ENCODE measurements at regions not wholly inside any gene's neighbourhood (a gene's known extent, or its start where the extent isn't known, plus 50 kb on each side); places are given as distances from the start of the nearest gene placed in this dataset.

DNA sequence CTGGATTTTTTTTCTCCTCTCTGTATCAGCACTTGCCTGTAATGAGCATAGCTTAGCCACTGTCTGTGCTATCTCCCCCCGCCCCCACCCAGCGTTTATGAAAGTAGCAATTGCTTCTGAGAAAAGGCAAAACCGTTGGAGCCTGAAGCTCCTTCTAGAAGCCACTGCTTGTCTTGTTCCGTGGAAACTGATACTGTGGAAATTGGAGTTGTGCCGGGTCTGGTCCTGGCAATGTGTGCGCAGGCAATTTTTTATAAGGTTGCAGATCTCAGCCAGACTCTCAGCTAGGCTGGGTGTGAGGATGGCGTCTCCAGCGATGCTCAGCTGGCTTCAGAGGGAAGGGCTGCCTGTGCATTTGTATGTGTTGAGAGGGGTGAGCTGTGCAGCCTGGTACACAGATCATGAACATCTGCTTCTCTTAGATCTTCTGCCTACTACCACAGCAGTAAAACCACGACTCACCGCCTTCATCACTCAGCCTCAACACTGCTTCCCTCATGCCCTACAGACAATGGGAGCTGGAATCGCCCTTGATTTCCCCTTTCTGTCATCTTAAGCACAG, 72.4 kb upstream of the GTSF1L start:
- peak; percentile 18 for DNase-seq

DNA sequence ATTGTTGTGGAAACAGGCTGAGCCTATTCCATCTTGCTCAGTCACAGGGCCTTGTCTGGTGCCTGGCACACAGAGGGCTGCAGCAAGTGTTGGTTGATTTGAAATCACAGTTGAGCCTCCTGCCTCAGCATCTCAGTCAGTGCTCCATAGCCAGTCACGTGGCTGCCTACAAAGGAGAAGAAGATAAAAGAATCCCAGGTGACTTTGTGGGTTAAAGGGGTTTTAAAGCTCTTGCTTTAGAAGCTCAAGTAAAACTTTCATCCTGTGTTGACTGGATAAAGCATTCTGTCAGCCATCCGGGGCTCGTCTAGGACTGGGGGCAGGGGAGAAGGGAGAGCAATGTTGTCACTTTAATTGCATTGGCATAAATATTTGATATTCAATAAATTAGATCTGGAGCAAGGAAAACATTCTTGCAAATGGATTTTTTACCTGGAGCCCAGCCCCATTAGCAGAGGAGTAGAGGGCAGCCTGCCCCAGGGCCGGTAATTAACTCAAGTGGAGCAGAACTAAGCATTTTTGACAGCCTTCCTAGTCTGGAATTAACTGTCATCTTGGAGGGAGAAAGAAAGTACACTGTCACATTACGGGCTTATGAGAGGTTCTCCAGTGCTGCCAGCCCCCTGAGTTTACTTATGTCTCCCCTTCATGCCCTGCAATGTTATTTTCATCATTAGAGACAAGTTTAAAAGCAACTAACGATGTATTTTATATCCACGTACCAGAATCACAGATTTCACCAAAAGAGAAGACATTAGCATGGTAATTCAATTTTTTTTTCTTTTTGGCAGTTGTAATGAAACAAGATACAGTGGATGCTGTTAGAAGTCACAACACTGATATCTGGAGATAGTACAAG, 71.7 kb upstream of the GTSF1L start:
- DNase-seq, result peak; percentile 33

DNA sequence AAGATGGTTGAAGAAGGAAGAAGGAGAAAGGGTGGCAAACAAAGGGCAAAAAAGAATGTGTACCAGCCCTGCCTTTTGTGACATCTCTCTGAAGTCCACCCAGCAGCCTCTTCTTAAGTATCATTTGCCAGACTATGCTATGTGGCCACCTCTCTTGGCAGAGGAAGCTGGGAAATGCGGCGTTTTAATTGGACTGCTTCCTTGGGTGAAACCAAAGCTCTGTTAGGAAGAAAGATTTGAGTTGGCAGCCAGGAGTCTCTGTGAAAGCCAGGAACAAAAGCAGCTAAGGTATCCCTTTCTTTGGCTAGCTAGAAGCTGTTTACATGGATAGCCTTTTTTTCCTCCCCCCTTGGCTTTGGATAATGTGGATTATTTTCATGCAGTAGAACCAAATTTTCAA, 67.5 kb upstream of the GTSF1L start:
- DNase-seq, result no peak

DNA sequence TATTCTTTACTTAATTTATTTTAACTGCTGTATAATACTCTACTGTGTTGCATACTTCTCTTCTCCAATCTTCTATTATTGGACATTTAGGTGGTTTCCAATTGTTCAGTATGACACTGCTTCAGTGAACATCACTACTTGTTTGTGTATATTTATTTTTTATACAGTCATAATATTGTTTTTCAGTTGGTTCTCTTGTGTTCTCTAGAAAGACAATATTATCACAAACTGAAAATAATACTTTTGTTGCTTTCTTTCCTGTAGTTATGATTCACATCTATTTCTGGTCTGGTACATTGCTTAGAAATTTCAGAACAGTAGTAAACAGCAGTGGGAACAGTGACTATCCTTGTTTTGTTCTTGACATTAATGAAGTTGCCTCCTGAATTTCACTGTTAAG, 62.8 kb upstream of the GTSF1L start:
- no peak for DNase-seq

DNA sequence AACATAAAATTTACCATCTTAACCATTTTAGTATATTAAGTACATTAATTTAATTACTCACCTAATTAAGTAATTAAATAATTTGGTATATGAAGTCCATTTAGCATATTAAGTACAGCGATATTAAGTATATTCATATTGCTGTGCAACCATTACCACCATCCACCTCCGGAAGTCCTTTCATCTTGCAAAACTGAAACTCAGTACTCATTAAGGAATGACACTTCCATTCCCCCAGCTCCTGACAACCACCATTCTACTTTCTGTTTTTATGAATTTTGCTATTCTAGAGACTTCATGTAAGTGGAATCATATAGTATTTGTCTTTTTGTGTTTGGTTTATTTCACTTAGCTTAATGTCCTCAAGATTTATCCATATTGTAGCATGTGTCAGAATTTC, 61.1 kb upstream of the GTSF1L start:
- no peak for DNase-seq

DNA sequence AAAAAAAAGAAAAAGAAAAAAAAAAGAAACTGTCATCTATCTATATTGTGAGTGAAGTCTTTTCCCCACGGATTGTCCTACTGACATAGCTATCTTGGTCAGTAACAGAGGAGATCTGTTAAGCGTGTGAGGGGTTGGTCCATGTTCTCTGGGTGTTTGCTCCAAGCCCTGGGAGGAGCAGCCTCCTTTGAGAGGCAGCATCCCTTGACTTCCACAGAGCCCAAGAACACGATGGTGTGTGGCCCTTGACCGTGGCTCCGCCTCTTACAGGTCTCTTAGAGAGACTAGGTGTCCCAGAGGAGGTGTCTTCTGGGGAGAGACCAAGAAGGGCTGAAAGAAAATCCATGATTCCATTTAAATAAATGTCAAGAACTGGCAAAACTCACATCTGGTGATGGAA, 60.1 kb upstream of the GTSF1L start:
- no peak for DNase-seq

DNA sequence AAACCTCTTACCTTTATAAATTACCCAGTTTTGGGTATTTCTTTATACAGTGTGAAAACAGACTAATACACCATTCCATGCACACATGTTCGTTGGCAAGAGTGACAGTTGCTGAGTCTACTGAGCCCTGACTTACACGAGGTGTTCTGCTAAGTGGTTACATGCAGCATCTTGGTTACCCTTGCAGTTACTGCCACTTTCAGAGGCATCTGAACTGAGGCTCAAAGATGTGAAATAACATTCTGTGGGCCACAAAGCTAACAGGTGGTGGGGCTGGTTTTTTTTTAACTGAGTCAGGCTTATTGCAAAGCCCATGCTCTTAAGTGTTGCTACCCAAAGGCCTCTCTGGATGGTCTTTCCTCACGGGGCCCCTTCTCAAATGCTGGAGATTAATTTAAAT, 54.4 kb upstream of the GTSF1L start:
- no peak for DNase-seq

DNA sequence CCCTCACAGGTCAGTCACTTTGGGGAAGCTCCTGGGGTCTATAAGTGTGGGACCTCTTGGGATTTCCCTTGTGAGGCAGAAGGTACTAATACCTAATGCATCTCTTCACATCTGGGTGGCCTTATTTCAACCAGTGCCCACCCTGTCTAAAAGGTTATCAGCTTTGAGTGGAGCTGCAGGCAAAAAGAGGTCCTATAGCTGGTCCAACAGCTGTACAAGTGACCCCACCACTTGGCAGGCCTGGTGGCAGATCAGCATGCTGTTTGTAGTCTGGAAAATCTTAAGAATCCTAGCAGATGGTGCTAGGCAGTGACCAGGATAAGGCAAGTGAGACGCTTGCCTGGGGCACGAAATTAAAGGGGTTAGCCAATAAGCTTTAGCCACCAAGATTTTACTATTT, 51.6 kb upstream of the GTSF1L start:
- no peak for DNase-seq

DNA sequence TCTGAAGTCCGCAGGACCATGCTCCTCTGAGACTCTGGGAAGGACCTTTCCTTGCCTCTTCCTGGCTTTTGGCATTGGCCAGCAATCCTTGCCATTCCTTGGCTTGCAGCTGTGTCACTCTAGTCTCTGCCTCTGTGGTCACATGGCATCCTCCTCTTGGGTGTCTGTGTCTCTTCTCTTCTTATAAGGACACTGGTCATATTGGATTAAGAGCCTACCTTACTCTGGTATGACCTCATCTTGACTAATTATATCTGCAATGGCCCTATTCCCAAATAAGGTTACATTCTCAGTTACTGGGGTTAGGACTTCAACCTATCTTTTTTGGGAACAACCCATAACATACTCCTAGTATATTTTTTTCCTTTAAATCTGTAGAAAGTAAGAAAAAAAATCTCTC, 49.9 kb upstream of the GTSF1L start:
- no peak for DNase-seq

Data from NCI-H1105 (cell line).